K562 (cell line): ENCODE measurements at regions not wholly inside any gene's neighbourhood (a gene's known extent, or its start where the extent isn't known, plus 50 kb on each side); places are given as distances from the start of the nearest gene placed in this dataset.

ENCODE experiments used
- LCOR ChIP-seq: sonication (generic); formaldehyde crosslinking; IDR thresholded peaks from 2 replicates; pipeline ENCODE4 v1.8.0; 2022; ENCODE audit warnings: mild to moderate bottlenecking, missing genetic modification reagents
- POLR2B ChIP-seq: fragments of 450-650 bp; IDR thresholded peaks from 2 replicates; pipeline ENCODE4 v1.6.1; 2018; ENCODE audit warnings: low read depth; ENCODE audit not compliant: partially characterized antibody
- TF ChIP-seq, protein P1 (sequence below): fragments of 450-650 bp; formaldehyde crosslinking; conservative IDR thresholded peaks from 2 replicates; pipeline ENCODE4 v1.4.0; 2022; ENCODE audit warnings: mild to moderate bottlenecking, missing genetic modification characterization
- TF ChIP-seq, protein P2 (sequence below): fragments of 450-650 bp; formaldehyde crosslinking; IDR thresholded peaks from 2 replicates; pipeline ENCODE4 v1.4.0; 2020; ENCODE audit warnings: mild to moderate bottlenecking, moderate library complexity
- TF ChIP-seq, protein P3 (sequence below): fragments of 450-650 bp; IDR thresholded peaks from 2 replicates; pipeline ENCODE4 v1.7.1; 2018; ENCODE audit warnings: mild to moderate bottlenecking, low read depth; ENCODE audit not compliant: partially characterized antibody

DNA sequence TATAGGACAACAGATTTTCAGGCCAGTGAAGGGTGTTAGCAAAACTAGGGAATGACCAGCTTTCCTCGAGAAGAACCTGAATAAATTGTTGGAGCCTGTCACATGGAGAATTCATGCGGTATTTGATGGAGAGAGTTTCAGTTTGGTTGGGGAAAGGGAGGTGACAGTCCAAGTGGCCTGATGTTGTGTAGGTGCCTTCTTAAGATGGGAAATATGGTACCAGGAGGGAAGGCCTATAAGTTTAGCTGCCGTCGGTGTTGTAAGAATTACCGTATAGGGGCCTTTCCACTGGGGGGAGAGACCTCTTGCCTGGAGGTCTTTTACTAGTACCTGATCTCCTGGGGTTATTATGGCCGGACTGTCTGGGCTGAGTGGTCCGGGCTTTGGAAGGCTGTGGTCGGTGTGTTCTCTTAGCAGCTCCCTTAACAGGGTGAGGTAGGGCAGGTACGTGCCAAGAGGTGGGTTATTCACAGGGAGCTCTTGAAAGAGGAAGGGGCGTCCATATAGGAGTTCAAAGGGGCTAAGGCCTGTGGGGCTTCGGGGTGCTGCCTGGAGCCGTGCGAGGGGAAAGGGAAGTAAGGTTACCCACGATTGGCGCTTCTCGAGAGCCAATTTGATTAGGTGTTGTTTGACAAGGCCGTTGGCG, 641.1 kb upstream of the DPP6 start (continued):
- TF ChIP-seq, protein P1, sequence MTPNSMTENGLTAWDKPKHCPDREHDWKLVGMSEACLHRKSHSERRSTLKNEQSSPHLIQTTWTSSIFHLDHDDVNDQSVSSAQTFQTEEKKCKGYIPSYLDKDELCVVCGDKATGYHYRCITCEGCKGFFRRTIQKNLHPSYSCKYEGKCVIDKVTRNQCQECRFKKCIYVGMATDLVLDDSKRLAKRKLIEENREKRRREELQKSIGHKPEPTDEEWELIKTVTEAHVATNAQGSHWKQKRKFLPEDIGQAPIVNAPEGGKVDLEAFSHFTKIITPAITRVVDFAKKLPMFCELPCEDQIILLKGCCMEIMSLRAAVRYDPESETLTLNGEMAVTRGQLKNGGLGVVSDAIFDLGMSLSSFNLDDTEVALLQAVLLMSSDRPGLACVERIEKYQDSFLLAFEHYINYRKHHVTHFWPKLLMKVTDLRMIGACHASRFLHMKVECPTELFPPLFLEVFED, result 0 out of 2 replicates have a peak, but pooled peaks have one; percentile 1
- TF ChIP-seq, protein P2, sequence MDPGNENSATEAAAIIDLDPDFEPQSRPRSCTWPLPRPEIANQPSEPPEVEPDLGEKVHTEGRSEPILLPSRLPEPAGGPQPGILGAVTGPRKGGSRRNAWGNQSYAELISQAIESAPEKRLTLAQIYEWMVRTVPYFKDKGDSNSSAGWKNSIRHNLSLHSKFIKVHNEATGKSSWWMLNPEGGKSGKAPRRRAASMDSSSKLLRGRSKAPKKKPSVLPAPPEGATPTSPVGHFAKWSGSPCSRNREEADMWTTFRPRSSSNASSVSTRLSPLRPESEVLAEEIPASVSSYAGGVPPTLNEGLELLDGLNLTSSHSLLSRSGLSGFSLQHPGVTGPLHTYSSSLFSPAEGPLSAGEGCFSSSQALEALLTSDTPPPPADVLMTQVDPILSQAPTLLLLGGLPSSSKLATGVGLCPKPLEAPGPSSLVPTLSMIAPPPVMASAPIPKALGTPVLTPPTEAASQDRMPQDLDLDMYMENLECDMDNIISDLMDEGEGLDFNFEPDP (CRISPR knock-in tag), result 0 out of 2 replicates have a peak, but pooled peaks have one; percentile 16
- TF ChIP-seq, protein P3, sequence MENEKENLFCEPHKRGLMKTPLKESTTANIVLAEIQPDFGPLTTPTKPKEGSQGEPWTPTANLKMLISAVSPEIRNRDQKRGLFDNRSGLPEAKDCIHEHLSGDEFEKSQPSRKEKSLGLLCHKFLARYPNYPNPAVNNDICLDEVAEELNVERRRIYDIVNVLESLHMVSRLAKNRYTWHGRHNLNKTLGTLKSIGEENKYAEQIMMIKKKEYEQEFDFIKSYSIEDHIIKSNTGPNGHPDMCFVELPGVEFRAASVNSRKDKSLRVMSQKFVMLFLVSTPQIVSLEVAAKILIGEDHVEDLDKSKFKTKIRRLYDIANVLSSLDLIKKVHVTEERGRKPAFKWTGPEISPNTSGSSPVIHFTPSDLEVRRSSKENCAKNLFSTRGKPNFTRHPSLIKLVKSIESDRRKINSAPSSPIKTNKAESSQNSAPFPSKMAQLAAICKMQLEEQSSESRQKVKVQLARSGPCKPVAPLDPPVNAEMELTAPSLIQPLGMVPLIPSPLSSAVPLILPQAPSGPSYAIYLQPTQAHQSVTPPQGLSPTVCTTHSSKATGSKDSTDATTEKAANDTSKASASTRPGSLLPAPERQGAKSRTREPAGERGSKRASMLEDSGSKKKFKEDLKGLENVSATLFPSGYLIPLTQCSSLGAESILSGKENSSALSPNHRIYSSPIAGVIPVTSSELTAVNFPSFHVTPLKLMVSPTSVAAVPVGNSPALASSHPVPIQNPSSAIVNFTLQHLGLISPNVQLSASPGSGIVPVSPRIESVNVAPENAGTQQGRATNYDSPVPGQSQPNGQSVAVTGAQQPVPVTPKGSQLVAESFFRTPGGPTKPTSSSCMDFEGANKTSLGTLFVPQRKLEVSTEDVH, result peak; percentile 18
- TF ChIP-seq LCOR (peak; percentile 20; the same call in 1 of the 2 replicates), POLR2B (peak; percentile 62)
